Neural crest cell (in vitro differentiated cells): ENCODE measurements at regions not wholly inside any gene's neighbourhood (a gene's known extent, or its start where the extent isn't known, plus 50 kb on each side); places are given as distances from the start of the nearest gene placed in this dataset.

Source experiments
- DNase-seq: peaks from one replicate; pipeline ENCODE4 v3.0.0; 2021; ENCODE audit warnings: low read depth, mixed read lengths, low spot score
- H3K27ac Mint-ChIP-seq: one replicate; pipeline ENCODE4 v1.8.0; 2021; ENCODE audit warnings: mild to moderate bottlenecking, mixed read lengths; ENCODE audit not compliant: unreplicated experiment
- H3K27me3 Mint-ChIP-seq: 2 replicates; pipeline ENCODE4 v1.8.0; 2021; ENCODE audit warnings: low read depth, mild to moderate bottlenecking, mixed read lengths
- H3K36me3 Mint-ChIP-seq: 2 replicates; pipeline ENCODE4 v1.8.0; 2021; ENCODE audit warnings: low read depth, mild to moderate bottlenecking, mixed read lengths
- H3K4me1 Mint-ChIP-seq: 2 replicates; pipeline ENCODE4 v1.8.0; 2021; ENCODE audit warnings: mixed read lengths
- H3K4me3 Mint-ChIP-seq: one replicate; pipeline ENCODE4 v1.8.0; 2021; ENCODE audit warnings: mild to moderate bottlenecking, mixed read lengths
- H3K9me3 Mint-ChIP-seq: 2 replicates; pipeline ENCODE4 v1.8.0; 2021; ENCODE audit warnings: mixed read lengths
- CTCF ChIP-seq: fragments of 200-600 bp; sonication (generic); conservative IDR thresholded peaks from 2 replicates; pipeline ENCODE4 v1.5.0; 2021; ENCODE audit warnings: antibody characterized with exemption, mild to moderate bottlenecking

GRCh38 chr11:88414385-88414861 is 76.9 kb upstream of the CTSC start:
- no peak for TF ChIP-seq CTCF
- Mint-ChIP-seq H3K27ac (no peak overlapping the region), H3K9me3 (peaks cover 2% of the 10 kb centered on the region), H3K4me1 (no peaks in the 10 kb centered on the region), H3K36me3 (no peaks in the 10 kb centered on the region), H3K4me3 (no peak overlapping the region), H3K27me3 (no peaks in the 10 kb centered on the region)
- DNase-seq, result no peak

GRCh38 chr11:88411265-88411664 is 73.7 kb upstream of the CTSC start:
- no peak for DNase-seq
- Mint-ChIP-seq H3K27ac (no peak overlapping the region), H3K36me3 (no peaks in the 10 kb centered on the region), H3K9me3 (peaks cover 2% of the 10 kb centered on the region), H3K4me1 (no peaks in the 10 kb centered on the region), H3K4me3 (no peak overlapping the region), H3K27me3 (no peaks in the 10 kb centered on the region)
- TF ChIP-seq CTCF, result no peak

- Mint-ChIP-seq H3K27ac (no peak overlapping the region), H3K27me3 (no peaks in the 10 kb centered on the region)
Measured at GRCh38 chr11:88410656-88411055, 73.1 kb upstream of the CTSC start.

GRCh38 chr11:88410056-88410455 is 72.5 kb upstream of the CTSC start:
- H3K9me3 Mint-ChIP-seq, result peaks cover 2% of the 10 kb centered on the region
- no peaks in the 10 kb centered on the region for H3K27me3 Mint-ChIP-seq
- H3K27ac Mint-ChIP-seq, result no peak overlapping the region
- DNase-seq, result no peak
- no peak for TF ChIP-seq CTCF
- H3K36me3 Mint-ChIP-seq, result no peaks in the 10 kb centered on the region
- H3K4me1 Mint-ChIP-seq, result no peaks in the 10 kb centered on the region
- H3K4me3 Mint-ChIP-seq, result no peak overlapping the region

More at GRCh38 chr11:88410656-88411055, 73.1 kb upstream of the CTSC start:
- Mint-ChIP-seq H3K4me1 (no peaks in the 10 kb centered on the region), H3K4me3 (no peak overlapping the region), H3K36me3 (no peaks in the 10 kb centered on the region), H3K9me3 (peaks cover 2% of the 10 kb centered on the region)
- DNase-seq, result no peak
- no peak for TF ChIP-seq CTCF

GRCh38 chr11:88406876-88407275 is 69.3 kb upstream of the CTSC start:
- Mint-ChIP-seq H3K27ac (no peak overlapping the region), H3K4me3 (no peak overlapping the region), H3K4me1 (peaks cover 11% of the 10 kb centered on the region), H3K9me3 (no peaks in the 10 kb centered on the region), H3K36me3 (no peaks in the 10 kb centered on the region), H3K27me3 (no peaks in the 10 kb centered on the region)
- no peak for TF ChIP-seq CTCF
- no peak for DNase-seq

- no peak for TF ChIP-seq CTCF
- H3K36me3 Mint-ChIP-seq, result no peaks in the 10 kb centered on the region
- no peaks in the 10 kb centered on the region for H3K9me3 Mint-ChIP-seq
- peaks cover 11% of the 10 kb centered on the region for H3K4me1 Mint-ChIP-seq
- no peak overlapping the region for H3K27ac Mint-ChIP-seq
- no peak overlapping the region for H3K4me3 Mint-ChIP-seq
- no peaks in the 10 kb centered on the region for H3K27me3 Mint-ChIP-seq
- DNase-seq, result no peak
Measured at GRCh38 chr11:88405853-88406252, 68.3 kb upstream of the CTSC start.
